GM18517 (cell line): ENCODE measurements at regions not wholly inside any gene's neighbourhood (a gene's known extent, or its start where the extent isn't known, plus 50 kb on each side); places are given as distances from the start of the nearest gene placed in this dataset.

Source experiments
- ATAC-seq: cut with Tn5 transposase; IDR thresholded peaks from one replicate; pipeline ENCODE4 v1.9.1; 2021; ENCODE audit warnings: mild to moderate bottlenecking, moderate library complexity; ENCODE audit not compliant: unreplicated experiment

- no peak for ATAC-seq
Measured at GRCh38 chr20:4070323-4071177, 55.2 kb upstream of the RNF24 start.

GRCh38 chr20:4069751-4070150 is 54.4 kb upstream of the RNF24 start:
- no peak for ATAC-seq

- ATAC-seq = no peak
Measured at GRCh38 chr20:4068708-4069107, 53.4 kb upstream of the RNF24 start.

- no peak for ATAC-seq
Measured at GRCh38 chr20:4067600-4068261, 52.4 kb upstream of the RNF24 start.

- no peak for ATAC-seq
Measured at GRCh38 chr20:4066551-4066950, 51.2 kb upstream of the RNF24 start.

- no peak for ATAC-seq
Measured at GRCh38 chr20:4065391-4065844, 50.1 kb upstream of the RNF24 start.
